ENCODE measurements at regions not wholly inside any gene's neighbourhood (a gene's known extent, or its start where the extent isn't known, plus 50 kb on each side); places are given as distances from the start of the nearest gene placed in this dataset.

DNA sequence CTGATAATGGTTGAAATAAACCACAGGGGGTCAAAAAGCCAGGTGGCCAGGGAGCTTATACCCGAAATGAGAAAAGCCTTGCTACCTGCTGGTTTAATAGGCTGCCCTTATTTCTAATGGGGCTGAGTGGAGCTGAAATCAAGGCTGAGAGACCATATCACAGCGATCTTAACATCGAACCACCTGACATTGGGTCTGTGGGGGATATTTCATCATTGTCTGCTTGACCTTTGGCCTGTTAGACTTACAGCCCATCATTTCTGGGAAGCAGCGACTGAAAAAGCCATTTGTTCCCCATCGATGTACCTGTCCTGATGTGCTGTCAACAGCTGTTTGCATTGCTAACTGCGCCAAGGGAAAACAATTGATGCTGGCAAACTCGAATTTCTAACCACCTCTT, 199.7 kb upstream of the SLC14A2 start:
- Histone ChIP-seq H3K9me3 (ENCODE audit: low read depth, low read length, poor library complexity, severe bottlenecking) (no peaks in the 10 kb centered on the region), H3K27me3 (replicated peaks; ENCODE audit: insufficient read depth, low read depth, low read length, poor library complexity) (no peaks in the 10 kb centered on the region), H3K4me1 (ENCODE audit: insufficient read depth, low read length, poor library complexity, severe bottlenecking) (no peaks in the 10 kb centered on the region), H3K4me3 (ENCODE audit: low read depth, low read length, poor library complexity, severe bottlenecking) (no peak overlapping the region), H3K27ac (ENCODE audit: low read depth, low read length, poor library complexity, severe bottlenecking) (no peak overlapping the region), H3K36me3 (ENCODE audit: insufficient read depth, low read length, poor library complexity, severe bottlenecking) (no peaks in the 10 kb centered on the region)
- no TSS peak for BruUV-seq (replicated peaks)
- no peak for TF ChIP-seq EZH2 (IDR thresholded peaks at IDR 0.05; ENCODE audit: borderline replicate concordance, low read depth, low read length, poor library complexity, severe bottlenecking)
- TF ChIP-seq, protein P1, sequence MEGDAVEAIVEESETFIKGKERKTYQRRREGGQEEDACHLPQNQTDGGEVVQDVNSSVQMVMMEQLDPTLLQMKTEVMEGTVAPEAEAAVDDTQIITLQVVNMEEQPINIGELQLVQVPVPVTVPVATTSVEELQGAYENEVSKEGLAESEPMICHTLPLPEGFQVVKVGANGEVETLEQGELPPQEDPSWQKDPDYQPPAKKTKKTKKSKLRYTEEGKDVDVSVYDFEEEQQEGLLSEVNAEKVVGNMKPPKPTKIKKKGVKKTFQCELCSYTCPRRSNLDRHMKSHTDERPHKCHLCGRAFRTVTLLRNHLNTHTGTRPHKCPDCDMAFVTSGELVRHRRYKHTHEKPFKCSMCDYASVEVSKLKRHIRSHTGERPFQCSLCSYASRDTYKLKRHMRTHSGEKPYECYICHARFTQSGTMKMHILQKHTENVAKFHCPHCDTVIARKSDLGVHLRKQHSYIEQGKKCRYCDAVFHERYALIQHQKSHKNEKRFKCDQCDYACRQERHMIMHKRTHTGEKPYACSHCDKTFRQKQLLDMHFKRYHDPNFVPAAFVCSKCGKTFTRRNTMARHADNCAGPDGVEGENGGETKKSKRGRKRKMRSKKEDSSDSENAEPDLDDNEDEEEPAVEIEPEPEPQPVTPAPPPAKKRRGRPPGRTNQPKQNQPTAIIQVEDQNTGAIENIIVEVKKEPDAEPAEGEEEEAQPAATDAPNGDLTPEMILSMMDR (conservative IDR thresholded peaks at IDR 0.05; ENCODE audit: low read depth, low read length) = no peak
- no peak for DNase-seq (ENCODE audit: low spot score)
- intact Hi-C loops (cut with micrococcal nuclease; ENCODE audit: unreplicated experiment) = no loop called here
- POLR2A ChIA-PET (ENCODE audit: low non-redundant PET) = no interaction called here
- CTCF ChIA-PET = no interaction called here

DNA sequence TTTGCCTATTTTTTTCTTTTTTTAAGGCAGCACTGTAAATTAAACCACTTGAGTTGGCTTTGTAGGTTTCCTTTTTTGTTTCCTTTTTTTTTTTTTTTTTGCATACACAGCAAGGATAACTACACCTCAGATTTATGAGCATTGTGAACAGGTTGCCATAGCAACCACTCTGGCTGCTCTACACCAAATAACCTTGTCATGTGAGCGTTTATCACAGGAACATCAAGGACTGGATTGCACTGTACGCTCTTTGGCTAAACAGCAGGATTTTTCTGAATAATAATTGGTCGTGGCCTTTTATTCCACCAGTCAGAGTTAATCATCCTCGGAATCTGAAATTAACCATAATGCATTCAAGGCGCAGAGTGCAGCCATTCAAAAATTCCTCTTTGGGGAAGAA, 199.1 kb upstream of the SLC14A2 start:
- CTCF ChIA-PET = no interaction called here
- no peak for DNase-seq (ENCODE audit: low spot score)
- no peak overlapping the region for H3K4me3 ChIP-seq (ENCODE audit: low read depth, low read length, poor library complexity, severe bottlenecking)
- TF ChIP-seq, protein P1 (conservative IDR thresholded peaks at IDR 0.05; ENCODE audit: low read depth, low read length) = no peak
- TF ChIP-seq EZH2 (IDR thresholded peaks at IDR 0.05; ENCODE audit: borderline replicate concordance, low read depth, low read length, poor library complexity, severe bottlenecking) = no peak
- no peaks in the 10 kb centered on the region for H3K36me3 ChIP-seq (ENCODE audit: insufficient read depth, low read length, poor library complexity, severe bottlenecking)
- no peak overlapping the region for H3K27ac ChIP-seq (ENCODE audit: low read depth, low read length, poor library complexity, severe bottlenecking)
- H3K4me1 ChIP-seq (ENCODE audit: insufficient read depth, low read length, poor library complexity, severe bottlenecking) = no peaks in the 10 kb centered on the region
- H3K9me3 ChIP-seq (ENCODE audit: low read depth, low read length, poor library complexity, severe bottlenecking) = no peaks in the 10 kb centered on the region
- POLR2A ChIA-PET (ENCODE audit: low non-redundant PET) = no interaction called here
- H3K27me3 ChIP-seq (replicated peaks; ENCODE audit: insufficient read depth, low read depth, low read length, poor library complexity) = no peaks in the 10 kb centered on the region
- no TSS peak for BruUV-seq (replicated peaks)
- intact Hi-C loops (cut with micrococcal nuclease; ENCODE audit: unreplicated experiment) = no loop called here

DNA sequence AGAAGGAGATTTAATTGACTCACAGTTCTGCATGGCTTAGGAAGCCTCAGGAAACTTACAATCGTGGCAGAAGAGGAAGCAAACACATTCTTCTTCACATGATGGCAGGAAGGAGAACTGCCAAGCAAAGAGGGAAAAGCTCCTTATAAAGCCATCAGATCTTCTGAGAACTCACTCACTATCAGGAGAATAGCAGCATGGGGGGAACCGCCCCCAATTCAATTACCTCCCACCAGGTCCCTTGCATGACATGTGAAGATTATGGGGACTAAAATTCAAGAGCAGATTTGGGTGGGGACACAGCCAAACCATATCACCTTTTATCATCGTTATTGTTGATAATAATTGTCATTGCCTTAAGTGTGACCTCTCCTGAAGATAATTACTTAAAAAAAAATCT, 197.9 kb upstream of the SLC14A2 start:
- H3K9me3 ChIP-seq (ENCODE audit: low read depth, low read length, poor library complexity, severe bottlenecking) = no peaks in the 10 kb centered on the region
- H3K27me3 ChIP-seq (replicated peaks; ENCODE audit: insufficient read depth, low read depth, low read length, poor library complexity) = no peaks in the 10 kb centered on the region
- CTCF ChIA-PET = no interaction called here
- POLR2A ChIA-PET (ENCODE audit: low non-redundant PET) = no interaction called here
- no peak overlapping the region for H3K4me3 ChIP-seq (ENCODE audit: low read depth, low read length, poor library complexity, severe bottlenecking)
- BruUV-seq (replicated peaks) = no TSS peak
- no peaks in the 10 kb centered on the region for H3K36me3 ChIP-seq (ENCODE audit: insufficient read depth, low read length, poor library complexity, severe bottlenecking)
- intact Hi-C loops (cut with micrococcal nuclease; ENCODE audit: unreplicated experiment) = no loop called here
- no peaks in the 10 kb centered on the region for H3K4me1 ChIP-seq (ENCODE audit: insufficient read depth, low read length, poor library complexity, severe bottlenecking)
- no peak for DNase-seq (ENCODE audit: low spot score)
- no peak overlapping the region for H3K27ac ChIP-seq (ENCODE audit: low read depth, low read length, poor library complexity, severe bottlenecking)
- TF ChIP-seq EZH2 (IDR thresholded peaks at IDR 0.05; ENCODE audit: borderline replicate concordance, low read depth, low read length, poor library complexity, severe bottlenecking) = no peak
- TF ChIP-seq, protein P1 (conservative IDR thresholded peaks at IDR 0.05; ENCODE audit: low read depth, low read length) = no peak

Measured in A673 (cell line).